IMR-90 (cell line): ENCODE measurements at regions not wholly inside any gene's neighbourhood (a gene's known extent, or its start where the extent isn't known, plus 50 kb on each side); places are given as distances from the start of the nearest gene placed in this dataset.

Source experiments
- ATAC-seq: fragments of 200-7000 bp; cut with Tn5 transposase; 2 replicates; pipeline ENCODE4 v1.9.1; 2020; ENCODE audit warnings: low read depth, mild to moderate bottlenecking, moderate library complexity
- BruUV-seq: library from RNA; stranded (reverse); fragments of 400-500 nt; replicated peaks from 2 replicates; lab custom pipeline; 2021; lab: Mats Ljungman, UMichigan
- CTCF ChIA-PET: fragments of 300-600 bp; formaldehyde crosslinking; extraction: SDS; loops from one replicate; lab custom pipeline; 2021; ENCODE audit warnings: antibody characterized with exemption; lab: Yijun Ruan, JAX
- POLR2A ChIA-PET: fragments of 300-600 bp; sonication (Branson Sonifier 250); formaldehyde crosslinking; loops from one replicate; lab custom pipeline; 2022; ENCODE audit warnings: antibody characterized with exemption; ENCODE audit not compliant: unreplicated experiment; lab: Charles Lee
- DNase-seq: peaks from one replicate; pipeline ENCODE4 v3.0.0; 2013
- H2AFZ ChIP-seq: replicated peaks from 2 replicates; pipeline ENCODE3; 2013; ENCODE audit warnings: low read length, mild to moderate bottlenecking; ENCODE audit not compliant: poor library complexity
- H2AK5ac ChIP-seq: 2 replicates; pipeline ENCODE4 v1.6.1; 2013; ENCODE audit warnings: low read depth, low read length, inconsistent platforms
- H2AK9ac ChIP-seq: replicated peaks from 2 replicates; pipeline ENCODE3; 2013; ENCODE audit warnings: mild to moderate bottlenecking, low read depth, low read length, moderate library complexity; ENCODE audit not compliant: poor library complexity
- H2BK120ac ChIP-seq: 2 replicates; pipeline ENCODE4 v1.6.1; 2013; ENCODE audit warnings: low read depth, low read length, inconsistent platforms
- H2BK15ac ChIP-seq: 3 replicates; pipeline ENCODE4 v1.6.1; 2013; ENCODE audit warnings: low read depth, low read length, inconsistent platforms
- H2BK20ac ChIP-seq: 2 replicates; pipeline ENCODE4 v1.6.1; 2013; ENCODE audit warnings: low read depth, mild to moderate bottlenecking, inconsistent platforms, low read length, moderate library complexity
- H2BK5ac ChIP-seq: 2 replicates; pipeline ENCODE4 v1.6.1; 2013; ENCODE audit warnings: mild to moderate bottlenecking, low read depth, low read length, inconsistent platforms; ENCODE audit not compliant: poor library complexity, severe bottlenecking
- H3K14ac ChIP-seq: replicated peaks from 2 replicates; pipeline ENCODE4 v1.6.1; 2013; ENCODE audit warnings: low read depth, low read length, inconsistent platforms
- H3K18ac ChIP-seq: 2 replicates; pipeline ENCODE4 v1.6.1; 2013; ENCODE audit warnings: low read depth, low read length, control low read depth
- H3K23ac ChIP-seq: 2 replicates; pipeline ENCODE4 v1.6.1; 2013; ENCODE audit warnings: low read depth, low read length, inconsistent platforms
- H3K27ac ChIP-seq: 2 replicates; pipeline ENCODE4 v1.5.1; 2013; ENCODE audit warnings: mild to moderate bottlenecking, control low read depth, low read length; ENCODE audit not compliant: insufficient read depth
- H3K27me3 ChIP-seq: 2 replicates; pipeline ENCODE4 v1.6.1; 2013; ENCODE audit warnings: low read length; ENCODE audit not compliant: control insufficient read depth, insufficient read depth
- H3K36me3 ChIP-seq: 2 replicates; pipeline ENCODE4 v1.6.1; 2013; ENCODE audit warnings: low read length, mixed read lengths; ENCODE audit not compliant: control insufficient read depth, insufficient read depth
- H3K4ac ChIP-seq: 2 replicates; pipeline ENCODE4 v1.6.1; 2013; ENCODE audit warnings: low read depth, low read length, inconsistent platforms
- H3K4me1 ChIP-seq: 2 replicates; pipeline ENCODE4 v1.6.1; 2013; ENCODE audit warnings: low read length, mixed read lengths; ENCODE audit not compliant: control insufficient read depth, insufficient read depth
- H3K4me2 ChIP-seq: 2 replicates; pipeline ENCODE4 v1.6.1; 2013; ENCODE audit warnings: low read depth, mild to moderate bottlenecking, control low read depth, low read length, moderate library complexity
- H3K4me3 ChIP-seq: 2 replicates; pipeline ENCODE4 v1.5.1; 2013; ENCODE audit warnings: low read depth, mild to moderate bottlenecking, control low read depth, low read length, moderate library complexity; ENCODE audit not compliant: insufficient read depth
- H3K56ac ChIP-seq: 2 replicates; pipeline ENCODE4 v1.6.1; 2013; ENCODE audit warnings: low read length, inconsistent platforms; ENCODE audit not compliant: insufficient read depth; ENCODE audit errors: extremely low read depth
- H3K79me1 ChIP-seq, 2 experiments: 2 replicates each; pipeline ENCODE4 v1.6.1; 2013; ENCODE audit warnings: low read length in 2 of 2, inconsistent platforms in 1 of 2, low read depth in 1 of 2
- H3K9ac ChIP-seq: 2 replicates; pipeline ENCODE4 v1.6.1; 2013; ENCODE audit warnings: low read depth, low read length, control low read depth
- H3K9me1 ChIP-seq: 2 replicates; pipeline ENCODE4 v1.6.1; 2013; ENCODE audit warnings: low read length, inconsistent platforms; ENCODE audit not compliant: insufficient read depth
- H3K9me3 ChIP-seq: 2 replicates; pipeline ENCODE4 v1.6.1; 2013; ENCODE audit warnings: low read length; ENCODE audit not compliant: control insufficient read depth, insufficient read depth
- H4K20me1 ChIP-seq: 2 replicates; pipeline ENCODE4 v1.6.1; 2013; ENCODE audit warnings: low read length, inconsistent platforms; ENCODE audit not compliant: insufficient read depth
- H4K5ac ChIP-seq: 2 replicates; pipeline ENCODE4 v1.6.1; 2013; ENCODE audit warnings: mild to moderate bottlenecking, low read depth, low read length, control low read depth
- H4K8ac ChIP-seq, 2 experiments: 2 replicates each; pipeline ENCODE4 v1.6.1; 2013; ENCODE audit warnings: low read depth in 2 of 2, low read length in 2 of 2, control low read depth in 1 of 2, inconsistent platforms in 1 of 2
- H4K91ac ChIP-seq: 2 replicates; pipeline ENCODE4 v1.6.1; 2013; ENCODE audit warnings: low read depth, low read length, inconsistent platforms; ENCODE audit not compliant: insufficient read depth
- BHLHE40 ChIP-seq: fragments of 150-350 bp; IDR thresholded peaks from 2 replicates; pipeline ENCODE4 v1.6.1; 2016; ENCODE audit warnings: mild to moderate bottlenecking, low read depth, low read length
- CEBPB ChIP-seq: IDR thresholded peaks from 2 replicates; pipeline ENCODE4 v1.6.1; 2012; ENCODE audit warnings: low read depth, low read length, improper control_type of control experiment
- FOS ChIP-seq: fragments of 150-350 bp; IDR thresholded peaks from 2 replicates; pipeline ENCODE4 v1.6.1; 2016; ENCODE audit warnings: low read depth, low read length
- MAFK ChIP-seq: IDR thresholded peaks from 2 replicates; pipeline ENCODE4 v1.6.1; 2012; ENCODE audit warnings: low read depth, low read length, improper control_type of control experiment
- MAZ ChIP-seq: IDR thresholded peaks from 2 replicates; pipeline ENCODE4 v1.6.1; 2012; ENCODE audit warnings: low read depth, mild to moderate bottlenecking, low read length, improper control_type of control experiment, moderate library complexity, borderline replicate concordance
- MXI1 ChIP-seq: IDR thresholded peaks from 2 replicates; pipeline ENCODE4 v1.6.1; 2012; ENCODE audit warnings: low read depth, mild to moderate bottlenecking, low read length, moderate library complexity, borderline replicate concordance
- SMC3 ChIP-seq: fragments of 150-350 bp; IDR thresholded peaks from 2 replicates; pipeline ENCODE4 v1.6.1; 2016; ENCODE audit warnings: low read depth, mild to moderate bottlenecking, antibody characterized with exemption, low read length, moderate library complexity
- WGBS, 2 experiments: methylation state at CpG; one replicate each; pipeline versions ENCODE4 v1.1.5 to v1.1.7; 2013; ENCODE audit warnings: missing lambda C conversion rate in 2 of 2; ENCODE audit not compliant: insufficient read length in 1 of 2; ENCODE audit errors: extremely low coverage in 2 of 2; 5-methylcytosine and 5-hydroxymethylcytosine counted together
- dilution Hi-C: fragments of 300-500 bp; cut with HindIII; formaldehyde crosslinking; loops from one replicate; pipeline ENCODE4 v1.14.3; 2018; ENCODE audit warnings: low sequenced_read_pairs; ENCODE audit not compliant: unreplicated experiment
- in situ Hi-C: fragments of 300-500 bp; cut with MboI; formaldehyde crosslinking; loops from 3 replicates; pipeline ENCODE4 v1.14.3; 2019; ENCODE audit warnings: low sequenced_read_pairs, inconsistent platforms, mixed read lengths
- intact Hi-C: fragments of 100-400 bp; cut with micrococcal nuclease; formaldehyde crosslinking; loops from 2 replicates; pipeline ENCODE4 v1.10.0; 2022
- TF ChIP-seq, protein P1 (sequence below): conservative IDR thresholded peaks from 2 replicates; pipeline ENCODE4 v1.5.1; 2012; ENCODE audit warnings: mild to moderate bottlenecking, low read depth, low read length, improper control_type of control experiment
- TF ChIP-seq, protein P2 (sequence below): fragments of 150-350 bp; IDR thresholded peaks from 2 replicates; pipeline ENCODE4 v1.6.1; 2017; ENCODE audit warnings: mild to moderate bottlenecking, antibody characterized with exemption, low read length, low read depth

DNA sequence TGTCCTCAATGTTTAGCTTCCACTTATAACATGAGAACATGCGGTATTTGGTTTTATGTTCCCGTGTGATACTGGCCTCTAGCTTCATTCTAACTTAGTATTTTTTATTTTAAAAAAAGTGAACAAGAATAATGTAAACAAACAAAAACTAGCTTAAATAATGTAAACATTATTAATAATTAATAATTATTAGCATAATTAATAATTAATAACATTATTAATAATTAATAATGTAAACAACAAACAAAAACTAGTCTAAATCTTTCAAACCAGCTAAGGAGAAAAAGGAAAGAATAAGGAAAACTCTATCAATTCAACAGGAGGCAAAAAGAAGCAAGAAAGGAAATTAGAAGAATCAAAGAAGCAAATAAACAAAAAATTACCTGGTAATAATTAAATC is 66.2 kb upstream of the CLSTN2 start:
- Histone ChIP-seq H3K18ac (no peak overlapping the region), H4K5ac (no peak overlapping the region), H2AK9ac (no peak overlapping the region), H3K9ac (no peak overlapping the region), H2AFZ (no peak overlapping the region), H3K23ac (no peak overlapping the region), H2BK120ac (no peak overlapping the region), H3K9me1 (no peaks in the 10 kb centered on the region), H3K36me3 (no peaks in the 10 kb centered on the region), H3K14ac (no peak overlapping the region), H3K27me3 (no peaks in the 10 kb centered on the region), H3K4me3 (no peak overlapping the region), H3K9me3 (no peaks in the 10 kb centered on the region), H3K4me2 (no peak overlapping the region), H2BK5ac (no peak overlapping the region), H2AK5ac (no peak overlapping the region), H4K20me1 (no peaks in the 10 kb centered on the region), H3K79me1 (no peaks in the 10 kb centered on the region), H3K56ac (no peak overlapping the region), H4K91ac (no peak overlapping the region), H3K4ac (no peak overlapping the region), H3K4me1 (no peaks in the 10 kb centered on the region), H2BK20ac (no peak overlapping the region), H2BK15ac (no peak overlapping the region), H3K27ac (no peak overlapping the region), H4K8ac (no peak overlapping the region)
- ChIA-PET POLR2A (no interaction called here), CTCF (no interaction called here)
- DNase-seq = no peak
- no CpG with 5 or more reads among the region's 2 CpGs for WGBS, 2 experiments
- BruUV-seq = no TSS peak
- intact Hi-C loops (no loop called here), in situ Hi-C loops (no loop called here), dilution Hi-C loops (no loop called here)
- no peak for TF ChIP-seq MXI1
- TF ChIP-seq FOS = no peak
- TF ChIP-seq, protein P1, sequence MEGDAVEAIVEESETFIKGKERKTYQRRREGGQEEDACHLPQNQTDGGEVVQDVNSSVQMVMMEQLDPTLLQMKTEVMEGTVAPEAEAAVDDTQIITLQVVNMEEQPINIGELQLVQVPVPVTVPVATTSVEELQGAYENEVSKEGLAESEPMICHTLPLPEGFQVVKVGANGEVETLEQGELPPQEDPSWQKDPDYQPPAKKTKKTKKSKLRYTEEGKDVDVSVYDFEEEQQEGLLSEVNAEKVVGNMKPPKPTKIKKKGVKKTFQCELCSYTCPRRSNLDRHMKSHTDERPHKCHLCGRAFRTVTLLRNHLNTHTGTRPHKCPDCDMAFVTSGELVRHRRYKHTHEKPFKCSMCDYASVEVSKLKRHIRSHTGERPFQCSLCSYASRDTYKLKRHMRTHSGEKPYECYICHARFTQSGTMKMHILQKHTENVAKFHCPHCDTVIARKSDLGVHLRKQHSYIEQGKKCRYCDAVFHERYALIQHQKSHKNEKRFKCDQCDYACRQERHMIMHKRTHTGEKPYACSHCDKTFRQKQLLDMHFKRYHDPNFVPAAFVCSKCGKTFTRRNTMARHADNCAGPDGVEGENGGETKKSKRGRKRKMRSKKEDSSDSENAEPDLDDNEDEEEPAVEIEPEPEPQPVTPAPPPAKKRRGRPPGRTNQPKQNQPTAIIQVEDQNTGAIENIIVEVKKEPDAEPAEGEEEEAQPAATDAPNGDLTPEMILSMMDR = no peak
- TF ChIP-seq CEBPB = no peak
- no peak for TF ChIP-seq MAZ
- no peak for TF ChIP-seq SMC3
- no peak for TF ChIP-seq BHLHE40
- TF ChIP-seq, protein P2, sequence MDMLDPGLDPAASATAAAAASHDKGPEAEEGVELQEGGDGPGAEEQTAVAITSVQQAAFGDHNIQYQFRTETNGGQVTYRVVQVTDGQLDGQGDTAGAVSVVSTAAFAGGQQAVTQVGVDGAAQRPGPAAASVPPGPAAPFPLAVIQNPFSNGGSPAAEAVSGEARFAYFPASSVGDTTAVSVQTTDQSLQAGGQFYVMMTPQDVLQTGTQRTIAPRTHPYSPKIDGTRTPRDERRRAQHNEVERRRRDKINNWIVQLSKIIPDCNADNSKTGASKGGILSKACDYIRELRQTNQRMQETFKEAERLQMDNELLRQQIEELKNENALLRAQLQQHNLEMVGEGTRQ = no peak
- no peak for TF ChIP-seq MAFK
- no peak for ATAC-seq
